Epidermal melanocyte (primary cell): ENCODE measurements at regions not wholly inside any gene's neighbourhood (a gene's known extent, or its start where the extent isn't known, plus 50 kb on each side); places are given as distances from the start of the nearest gene placed in this dataset.
"Not testable (repeated sequence)": the region's sequence is repeated elsewhere in the genome, so short reads cannot be mapped to it uniquely, and the experiment has no call there.

Experiments
- DNase-seq: peaks from one replicate; pipeline ENCODE4 v3.0.0; 2011; ENCODE audit warnings: low spot score; ENCODE audit not compliant: insufficient read length

DNA sequence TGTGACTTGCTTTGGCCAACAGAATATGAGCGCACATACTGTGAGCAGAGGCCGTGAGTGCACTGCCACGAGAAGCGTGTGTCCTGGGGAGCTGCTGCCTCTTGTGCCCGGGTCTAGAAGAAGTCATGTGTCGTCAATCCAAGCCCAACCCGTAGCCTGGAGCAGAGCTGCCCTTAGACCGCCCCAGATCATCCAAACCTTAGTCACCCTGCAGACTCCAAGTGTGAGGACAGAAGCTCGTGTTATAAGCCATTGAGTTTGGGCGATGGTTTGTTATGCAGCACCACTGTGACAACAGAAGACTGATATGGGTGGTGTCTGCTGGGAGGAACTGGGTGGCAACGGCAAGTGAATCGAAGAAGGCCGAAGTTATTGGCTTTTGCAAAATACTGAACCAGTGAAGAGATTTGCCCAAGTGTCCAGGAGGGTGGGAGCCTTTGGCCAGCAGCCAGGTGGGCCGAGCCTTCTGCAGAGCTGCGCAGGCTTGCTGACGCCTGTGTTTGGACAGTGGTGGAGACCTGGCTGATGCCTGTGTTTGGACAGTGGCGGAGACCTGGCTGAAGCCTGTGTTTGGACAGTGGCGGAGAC, 101.3 kb upstream of the SULF2 start:
- no peak for DNase-seq

DNA sequence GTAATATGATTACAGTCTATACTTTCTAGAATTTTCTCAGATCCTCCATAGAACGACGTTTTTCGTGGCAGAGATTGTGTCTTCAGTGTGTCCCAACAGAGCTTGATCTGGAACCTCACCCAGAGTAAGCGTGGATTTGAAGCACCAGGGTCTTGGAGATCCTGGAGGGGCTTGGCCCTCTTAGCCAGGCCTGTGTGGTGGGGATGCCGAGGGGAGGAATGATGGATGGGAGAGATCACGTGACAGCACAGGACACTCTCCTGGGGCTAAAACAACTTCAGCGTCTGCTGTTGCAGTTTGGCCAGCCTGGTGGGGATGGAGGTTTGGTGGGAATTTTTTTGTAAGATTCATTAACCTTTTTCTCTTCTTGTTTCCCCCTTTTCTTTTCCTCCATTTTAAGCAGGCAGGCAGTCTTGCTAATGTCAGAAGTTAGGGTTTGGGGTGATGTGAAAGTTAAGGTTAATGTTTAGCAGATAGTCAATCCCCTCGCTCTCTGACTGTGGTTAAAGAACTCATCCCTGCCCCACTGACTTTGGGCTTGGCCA, 100.7 kb upstream of the SULF2 start:
- DNase-seq: no peak

DNA sequence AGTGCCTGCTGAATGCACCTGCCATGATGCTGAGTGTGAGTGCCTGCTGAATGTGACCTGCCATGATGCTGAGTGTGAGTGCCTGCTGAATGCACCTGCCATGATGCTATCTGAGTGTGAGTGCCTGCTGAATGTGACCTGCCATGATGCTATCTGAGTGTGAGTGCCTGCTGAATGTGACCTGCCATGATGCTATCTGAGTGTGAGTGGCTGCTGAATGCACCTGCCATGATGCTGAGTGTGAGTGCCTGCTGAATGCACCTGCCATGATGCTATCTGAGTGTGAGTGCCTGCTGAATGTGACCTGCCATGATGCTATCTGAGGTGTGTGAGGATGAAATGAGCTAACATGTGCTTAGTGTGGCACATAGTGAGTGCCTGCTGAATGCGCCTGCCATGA, 98.7 kb upstream of the SULF2 start:
- DNase-seq: not testable (repeated sequence)

- no peak for DNase-seq
Measured at GRCh38 chr20:47883186-47883585, 97.9 kb upstream of the SULF2 start.

DNA sequence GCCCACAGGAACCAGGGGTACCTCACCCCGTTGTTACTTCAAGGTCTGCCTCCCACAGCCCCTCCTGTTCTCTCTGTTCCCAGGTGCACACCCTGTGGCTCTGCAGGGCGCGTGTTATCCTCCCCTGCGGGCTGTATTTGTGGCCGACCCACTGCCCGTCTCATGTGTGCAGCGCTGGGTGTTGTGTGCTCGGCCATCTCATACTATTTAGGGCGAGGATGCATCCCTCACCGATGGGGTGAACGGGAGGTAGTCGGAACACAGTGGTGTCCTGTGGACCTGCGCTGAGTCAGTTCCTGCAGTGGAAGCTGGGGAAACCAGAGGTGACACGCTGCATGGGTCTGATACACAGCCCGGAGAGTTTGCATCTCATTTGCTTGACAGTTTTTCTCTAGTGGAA, 94.5 kb upstream of the SULF2 start:
- no peak for DNase-seq

DNA sequence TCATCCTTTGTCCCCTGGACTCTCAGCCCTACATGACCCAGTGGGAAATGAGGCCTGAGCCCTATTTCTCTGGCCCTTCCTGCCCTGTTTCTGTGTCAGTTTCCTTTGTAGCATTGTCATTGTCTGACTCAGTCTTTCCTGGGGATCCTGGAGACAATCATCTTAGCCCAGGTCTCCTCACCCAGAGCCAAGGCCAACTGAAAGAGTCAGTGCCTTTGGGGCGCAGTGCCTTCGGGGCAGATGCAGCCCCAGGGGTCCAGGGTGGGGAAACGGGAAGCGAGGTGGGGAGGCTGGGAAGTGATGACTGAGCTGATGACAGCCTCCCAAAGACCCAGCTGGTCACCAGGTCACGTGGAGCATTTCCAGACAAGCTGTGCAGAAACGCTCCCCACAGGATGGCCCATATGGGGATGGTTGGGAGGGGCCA, 93.3 kb upstream of the SULF2 start:
- no peak for DNase-seq

GRCh38 chr20:47876311-47877088, 91.2 kb upstream of the SULF2 start:
- DNase-seq: no peak

DNA sequence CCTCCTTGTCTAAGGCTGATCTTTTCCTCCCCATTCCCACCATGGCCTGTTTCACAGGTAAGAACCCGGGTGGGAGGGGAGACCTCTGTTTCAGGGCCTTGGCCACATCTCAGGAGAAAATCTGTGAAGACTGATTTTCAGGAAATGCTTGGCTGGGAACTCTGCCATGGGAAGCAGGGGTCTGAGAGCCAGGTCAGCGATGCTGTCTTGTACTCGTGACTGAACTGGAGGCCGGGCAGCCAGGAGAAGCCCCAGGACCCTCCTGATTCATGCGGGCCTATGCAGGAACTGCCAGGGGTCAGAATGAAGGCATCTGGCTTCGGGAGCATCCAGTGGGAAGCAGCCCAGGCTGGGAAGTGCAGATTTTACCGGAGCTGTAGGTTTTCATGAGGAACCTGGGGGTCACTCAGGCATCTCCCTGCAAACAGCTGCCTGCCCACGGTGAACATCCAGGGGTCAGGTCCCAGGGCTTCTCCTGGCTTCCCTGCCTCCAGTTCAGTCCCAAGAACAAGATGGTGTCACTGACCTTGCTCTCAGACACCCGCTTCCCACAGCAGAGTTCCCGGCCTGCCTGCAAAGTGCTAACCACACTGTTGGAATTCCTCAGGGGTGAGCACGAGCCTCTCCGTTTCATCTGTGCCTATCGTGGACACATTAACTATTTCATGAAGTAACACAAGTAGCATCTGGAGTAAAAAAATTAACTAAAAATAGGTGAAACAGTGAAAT, 90.2 kb upstream of the SULF2 start:
- no peak for DNase-seq

GRCh38 chr20:47872341-47872740, 87.1 kb upstream of the SULF2 start:
- DNase-seq: no peak

DNA sequence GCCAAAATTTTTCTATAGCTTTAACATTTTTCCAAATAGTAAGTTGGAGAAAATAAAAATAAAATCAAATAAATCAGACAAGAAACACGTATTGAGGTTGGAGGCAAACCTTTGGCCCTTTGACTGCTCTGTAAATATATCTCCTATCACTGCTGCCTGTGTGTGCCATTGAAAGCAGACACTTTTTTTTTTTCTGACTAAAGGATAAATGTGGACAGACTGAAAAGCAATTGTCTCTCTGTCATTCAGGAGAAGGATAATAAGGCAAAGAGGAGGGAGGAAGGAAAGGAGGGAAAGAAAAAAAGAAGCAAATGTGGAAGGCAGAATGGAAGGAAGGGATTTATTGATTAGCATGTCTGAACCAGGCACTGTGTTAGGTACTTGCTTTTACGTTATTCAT, 85.2 kb upstream of the SULF2 start:
- no peak for DNase-seq

DNA sequence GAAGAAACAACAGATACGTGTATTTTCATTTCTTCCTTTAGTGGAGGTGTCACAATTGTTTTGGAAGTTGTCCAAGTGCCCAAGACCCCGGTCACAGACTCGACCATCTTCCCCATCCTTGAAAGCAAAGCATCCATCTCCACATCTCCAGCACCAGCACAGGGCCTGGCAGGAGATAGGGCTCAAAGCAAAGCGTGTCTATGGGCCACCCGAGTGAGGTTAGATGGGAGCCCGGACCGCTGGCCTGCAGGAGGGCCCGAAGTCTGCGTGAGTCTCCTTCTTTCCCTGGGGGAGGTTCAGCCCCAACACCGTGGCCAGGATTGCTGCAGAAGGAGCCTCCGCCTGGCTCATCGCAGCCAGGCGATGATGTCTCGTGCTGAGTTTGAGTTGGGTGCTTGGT, 83.5 kb upstream of the SULF2 start:
- no peak for DNase-seq

DNA sequence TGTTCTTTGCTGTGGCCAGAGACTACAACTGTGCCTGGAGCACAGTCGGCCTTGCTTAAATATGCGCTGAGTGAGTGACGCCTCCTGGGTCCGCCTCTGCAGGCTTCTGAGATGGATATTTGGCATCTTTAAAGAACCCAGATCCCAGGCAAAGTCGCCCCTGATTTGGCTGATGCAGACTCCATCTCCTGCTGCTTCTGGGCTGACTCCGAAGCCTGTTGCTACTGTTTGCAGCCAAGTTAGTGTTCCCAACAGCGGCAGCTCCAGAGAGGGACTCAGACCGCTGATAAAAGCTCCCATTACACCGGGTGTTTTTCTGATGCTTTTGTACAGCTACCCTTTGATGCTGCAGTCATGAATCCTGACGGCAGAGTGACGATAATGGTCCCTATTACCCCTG, 83.0 kb upstream of the SULF2 start:
- DNase-seq: no peak

GRCh38 chr20:47867831-47868230, 82.5 kb upstream of the SULF2 start:
- no peak for DNase-seq

DNA sequence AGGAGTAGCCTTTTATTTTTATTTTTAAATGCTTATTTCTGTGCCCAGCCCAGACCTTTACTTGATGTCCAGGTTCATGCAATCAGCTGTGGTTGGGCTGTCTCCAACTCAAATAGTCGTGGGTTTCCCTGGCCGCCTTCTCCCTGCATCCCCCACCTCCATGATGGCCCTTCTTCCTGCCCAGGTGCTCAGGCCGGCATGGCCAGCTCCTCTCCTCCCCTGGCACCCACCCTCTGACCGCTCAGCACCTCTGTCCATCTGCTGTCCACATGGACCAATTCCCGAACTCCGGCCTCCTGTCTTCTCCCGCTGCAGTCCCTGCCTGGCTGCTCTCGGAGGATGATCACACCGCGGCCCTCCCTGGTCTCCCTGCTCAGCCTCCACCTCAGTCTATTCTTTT, 81.2 kb upstream of the SULF2 start:
- no peak for DNase-seq

- DNase-seq: no peak
Measured at GRCh38 chr20:47865912-47866311, 80.6 kb upstream of the SULF2 start.

GRCh38 chr20:47865451-47865850, 80.2 kb upstream of the SULF2 start:
- no peak for DNase-seq

DNA sequence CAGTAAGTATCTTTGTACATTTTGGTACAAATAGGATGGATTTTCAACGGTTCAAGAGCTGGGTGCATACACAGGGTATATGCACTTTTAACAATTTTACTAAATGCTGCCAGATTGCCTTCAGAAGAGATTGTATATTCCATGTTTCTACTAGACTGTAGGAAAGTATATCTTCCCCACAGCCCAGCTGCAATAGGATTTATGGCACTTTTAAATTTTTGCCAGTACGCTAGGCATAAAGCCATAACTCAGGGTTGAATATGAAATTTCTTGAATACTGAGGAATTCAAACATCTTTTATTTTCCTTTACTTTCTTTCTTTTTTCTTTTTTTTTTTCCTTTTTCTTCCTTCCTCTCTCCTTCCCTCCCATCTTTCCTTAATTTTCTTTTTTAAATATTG, 78.7 kb upstream of the SULF2 start:
- DNase-seq: no peak

- DNase-seq: no peak
Measured at GRCh38 chr20:47863315-47863965, 78.2 kb upstream of the SULF2 start.

- no peak for DNase-seq
Measured at GRCh38 chr20:47862574-47863240, 77.4 kb upstream of the SULF2 start.

DNA sequence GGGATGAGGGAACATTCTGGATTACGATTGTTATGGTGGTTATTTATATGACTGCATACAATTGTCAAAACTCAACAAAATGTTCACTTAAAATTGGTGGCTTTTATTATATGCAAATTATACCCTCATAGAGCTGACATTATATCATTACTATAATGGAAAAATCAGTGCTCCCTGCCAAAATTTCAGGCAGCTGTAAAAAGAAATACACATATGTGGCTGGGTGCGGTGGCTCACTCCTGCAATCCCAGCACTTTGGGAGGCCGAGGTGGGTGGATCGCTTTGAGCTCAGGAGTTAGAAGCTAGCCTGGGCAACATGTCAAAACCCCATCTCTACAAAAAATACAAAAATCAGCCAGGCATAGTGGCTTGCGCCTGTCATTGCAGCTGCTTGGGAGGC, 75.8 kb upstream of the SULF2 start:
- no peak for DNase-seq
